ENCODE measurements at regions not wholly inside any gene's neighbourhood (a gene's known extent, or its start where the extent isn't known, plus 50 kb on each side); places are given as distances from the start of the nearest gene placed in this dataset.

DNA sequence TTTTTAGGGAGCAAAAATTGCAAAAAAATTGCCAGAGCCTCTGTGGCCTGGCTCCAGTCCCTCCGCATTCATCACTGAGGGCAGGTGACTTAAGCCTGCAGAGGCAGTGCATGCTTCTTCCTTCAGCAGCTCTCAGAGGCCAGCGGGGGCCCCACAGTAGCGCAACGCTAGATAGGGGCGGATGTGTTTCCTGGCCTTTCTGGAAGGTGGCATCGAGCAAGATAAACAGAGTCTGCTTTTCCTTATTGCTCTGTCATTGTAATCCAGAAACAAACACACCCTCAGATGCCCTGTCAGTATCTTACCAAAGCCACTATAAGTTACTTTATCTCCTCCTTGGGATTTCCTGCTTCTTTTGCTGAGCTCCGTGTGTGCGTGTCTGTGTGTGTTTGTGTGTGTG lies 75.5 kb upstream of the IRX6 start:
- H3K4me3 ChIP-seq (ENCODE audit: low read depth, low read length), result no peak overlapping the region
- in situ Hi-C loops (cut with HindIII; ENCODE audit: low sequenced_read_pairs), result no loop called here
- no peak for DNase-seq (ENCODE audit: low read depth, low spot score)
- TF ChIP-seq, protein P1, sequence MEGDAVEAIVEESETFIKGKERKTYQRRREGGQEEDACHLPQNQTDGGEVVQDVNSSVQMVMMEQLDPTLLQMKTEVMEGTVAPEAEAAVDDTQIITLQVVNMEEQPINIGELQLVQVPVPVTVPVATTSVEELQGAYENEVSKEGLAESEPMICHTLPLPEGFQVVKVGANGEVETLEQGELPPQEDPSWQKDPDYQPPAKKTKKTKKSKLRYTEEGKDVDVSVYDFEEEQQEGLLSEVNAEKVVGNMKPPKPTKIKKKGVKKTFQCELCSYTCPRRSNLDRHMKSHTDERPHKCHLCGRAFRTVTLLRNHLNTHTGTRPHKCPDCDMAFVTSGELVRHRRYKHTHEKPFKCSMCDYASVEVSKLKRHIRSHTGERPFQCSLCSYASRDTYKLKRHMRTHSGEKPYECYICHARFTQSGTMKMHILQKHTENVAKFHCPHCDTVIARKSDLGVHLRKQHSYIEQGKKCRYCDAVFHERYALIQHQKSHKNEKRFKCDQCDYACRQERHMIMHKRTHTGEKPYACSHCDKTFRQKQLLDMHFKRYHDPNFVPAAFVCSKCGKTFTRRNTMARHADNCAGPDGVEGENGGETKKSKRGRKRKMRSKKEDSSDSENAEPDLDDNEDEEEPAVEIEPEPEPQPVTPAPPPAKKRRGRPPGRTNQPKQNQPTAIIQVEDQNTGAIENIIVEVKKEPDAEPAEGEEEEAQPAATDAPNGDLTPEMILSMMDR (IDR thresholded peaks at IDR 0.05; ENCODE audit: low read depth, low read length), result no peak

DNA sequence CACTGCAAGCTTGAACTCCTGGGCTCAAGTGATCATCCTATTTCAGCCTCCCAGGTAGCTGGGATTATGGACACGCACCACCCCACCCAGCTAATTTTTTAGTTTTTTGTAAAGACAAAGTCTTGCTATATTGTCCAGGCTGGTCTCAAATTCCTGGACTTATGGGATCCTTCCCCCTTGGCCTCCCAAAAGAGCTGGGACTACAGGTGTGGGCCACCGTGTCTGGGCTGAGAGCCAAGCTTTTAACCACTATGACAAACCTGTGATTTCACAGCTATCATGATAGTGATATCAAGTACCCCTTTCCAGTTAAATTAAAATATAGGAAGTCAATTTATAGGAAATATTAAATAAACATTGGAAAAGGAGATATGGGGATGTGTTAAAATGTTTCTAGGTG lies 74.6 kb upstream of the IRX6 start:
- in situ Hi-C loops (cut with HindIII; ENCODE audit: low sequenced_read_pairs), result no loop called here
- H3K4me3 ChIP-seq (ENCODE audit: low read depth, low read length), result no peak overlapping the region
- TF ChIP-seq, protein P1 (IDR thresholded peaks at IDR 0.05; ENCODE audit: low read depth, low read length), result no peak
- DNase-seq (ENCODE audit: low read depth, low spot score), result no peak

- TF ChIP-seq, protein P1 (IDR thresholded peaks at IDR 0.05; ENCODE audit: low read depth, low read length), result no peak
- in situ Hi-C loops (cut with HindIII; ENCODE audit: low sequenced_read_pairs), result no loop called here
- no peak overlapping the region for H3K4me3 ChIP-seq (ENCODE audit: low read depth, low read length)
- DNase-seq (ENCODE audit: low read depth, low spot score), result no peak
Observed at GRCh38 chr16:55249936-55250335, 74.1 kb upstream of the IRX6 start.

GRCh38 chr16:55250701-55251100 lies 73.3 kb upstream of the IRX6 start:
- no peak for DNase-seq (ENCODE audit: low read depth, low spot score)
- TF ChIP-seq, protein P1 (IDR thresholded peaks at IDR 0.05; ENCODE audit: low read depth, low read length), result no peak
- in situ Hi-C loops (cut with HindIII; ENCODE audit: low sequenced_read_pairs), result no loop called here
- no peak overlapping the region for H3K4me3 ChIP-seq (ENCODE audit: low read depth, low read length)

GRCh38 chr16:55251151-55251550 lies 72.9 kb upstream of the IRX6 start:
- TF ChIP-seq, protein P1 (IDR thresholded peaks at IDR 0.05; ENCODE audit: low read depth, low read length), result no peak
- in situ Hi-C loops (cut with HindIII; ENCODE audit: low sequenced_read_pairs), result no loop called here
- no peak for DNase-seq (ENCODE audit: low read depth, low spot score)
- H3K4me3 ChIP-seq (ENCODE audit: low read depth, low read length), result no peak overlapping the region

GRCh38 chr16:55252577-55252976 lies 71.4 kb upstream of the IRX6 start:
- no peak for DNase-seq (ENCODE audit: low read depth, low spot score)
- TF ChIP-seq, protein P1 (IDR thresholded peaks at IDR 0.05; ENCODE audit: low read depth, low read length), result no peak
- H3K4me3 ChIP-seq (ENCODE audit: low read depth, low read length), result no peak overlapping the region
- in situ Hi-C loops (cut with HindIII; ENCODE audit: low sequenced_read_pairs), result no loop called here

- TF ChIP-seq, protein P1 (IDR thresholded peaks at IDR 0.05; ENCODE audit: low read depth, low read length), result no peak
- in situ Hi-C loops (cut with HindIII; ENCODE audit: low sequenced_read_pairs), result no loop called here
- H3K4me3 ChIP-seq (ENCODE audit: low read depth, low read length), result no peak overlapping the region
- no peak for DNase-seq (ENCODE audit: low read depth, low spot score)
Observed at GRCh38 chr16:55253987-55254386, 70.0 kb upstream of the IRX6 start.
